ENCODE measurements at regions not wholly inside any gene's neighbourhood (a gene's known extent, or its start where the extent isn't known, plus 50 kb on each side); places are given as distances from the start of the nearest gene placed in this dataset.

DNA sequence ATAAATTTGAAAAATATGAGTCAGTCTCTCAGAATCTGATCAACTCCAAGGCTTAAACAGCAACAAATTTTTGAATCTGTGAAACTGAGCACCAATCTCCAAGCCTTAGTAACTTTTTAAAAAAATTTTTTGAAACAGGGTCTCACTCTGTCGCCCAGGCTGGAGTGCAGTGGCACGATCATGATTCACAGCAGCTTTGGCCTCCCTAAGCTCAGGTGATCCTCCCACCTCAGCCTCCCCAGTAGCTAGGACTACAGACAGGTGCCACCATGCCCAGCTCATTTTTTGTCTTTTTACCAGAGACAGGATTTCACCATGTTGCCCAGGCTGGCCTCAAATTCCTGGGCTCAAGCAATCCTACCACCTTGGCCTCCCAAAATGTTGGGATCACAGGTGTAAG lies 207.9 kb upstream of the TCF21 start:
- Histone ChIP-seq H3K14ac (ENCODE audit: insufficient read length) (peak overlapping the region; percentile 66), H3K23me2 (ENCODE audit: low read depth, low read length) (no peaks in the 10 kb centered on the region), H3K9ac (replicated peaks in 1 of 4; ENCODE audit: extremely low read depth in 1 of 4, low read depth in 3 of 4, low read length in 3 of 4) (0 out of 7 replicates have a peak overlapping the region, but pooled peaks of 1 of the 4 experiments have one; percentile 13), H2AFZ (ENCODE audit: low read length) (peak overlapping the region; percentile 13; the same call in 1 of the 2 replicates), H3K79me2 (ENCODE audit: control insufficient read depth in 1 of 2, insufficient read depth in 2 of 2, low read length in 2 of 2) (no peaks in the 10 kb centered on the region), H3K4me1 (replicated peaks in 1 of 4; ENCODE audit: control insufficient read depth in 3 of 4, insufficient read depth in 4 of 4, low read length in 3 of 4) (peaks cover 5 to 17% (median 15%) of the 10 kb centered on the region in 4 experiments; a peak in 6 of 7 replicates), H4K20me1 (replicated peaks in 1 of 2; ENCODE audit: control insufficient read depth in 1 of 2, insufficient read depth in 2 of 2, low read length in 2 of 2) (no peaks in the 10 kb centered on the region), H3K27ac (ENCODE audit: low read depth, low read length) (peak overlapping the region; percentile 79), H3K4me2 (ENCODE audit: insufficient read depth in 1 of 2, low read depth in 2 of 2, low read length in 2 of 2) (peak overlapping the region; percentile 63), H3K9me3 (ENCODE audit: insufficient read depth in 2 of 2, low read depth in 1 of 2, low read length in 1 of 2) (no peaks in the 10 kb centered on the region), H3K23ac (ENCODE audit: insufficient read length) (no peak overlapping the region), H3K27me3 (replicated peaks in 1 of 4; ENCODE audit: control insufficient read depth in 3 of 4, extremely low read depth in 1 of 4, insufficient read depth in 3 of 4, low read length in 3 of 4) (no peaks in the 10 kb centered on the region), H3K56ac (replicated peaks; ENCODE audit: insufficient read length, low read depth, low read length) (peak overlapping the region; percentile 65), H3K79me1 (ENCODE audit: low read depth, low read length) (no peaks in the 10 kb centered on the region), H3K36me3 (ENCODE audit: control insufficient read depth in 2 of 4, insufficient read depth in 4 of 4, low read length in 3 of 4) (no peaks in the 10 kb centered on the region), H2BK12ac (ENCODE audit: low read depth, low read length) (peak overlapping the region; percentile 98), H4K5ac (ENCODE audit: insufficient read length, low read depth, low read length) (peak overlapping the region; percentile 67), H2BK5ac (ENCODE audit: low read depth, low read length) (peak overlapping the region; percentile 96; the same call in 1 of the 2 replicates), H3K18ac (ENCODE audit: extremely low read depth, low read length) (peak overlapping the region; percentile 92; the same call in 1 of the 2 replicates), H4K8ac (ENCODE audit: extremely low read depth, insufficient read depth, low read length) (no peak overlapping the region), H3K4me3 (ENCODE audit: extremely low read depth in 1 of 4, insufficient read depth in 2 of 4, low read depth in 3 of 4, low read length in 4 of 4) (peak overlapping the region in 1 of 4 experiments; percentile 43; a peak in 1 of 8 replicates), H2BK120ac (replicated peaks; ENCODE audit: low read depth, low read length) (peak overlapping the region; percentile 98), H2AK5ac (ENCODE audit: low read depth, low read length) (peak overlapping the region; percentile 28; the same call in 1 of the 2 replicates), H2BK20ac (ENCODE audit: low read length) (peak overlapping the region; percentile 88), H2BK15ac (ENCODE audit: low read length) (peak overlapping the region; percentile 81; the same call in 1 of the 2 replicates), H3K4ac (replicated peaks; ENCODE audit: insufficient read length, low read depth, low read length) (peak overlapping the region; percentile 81), H4K91ac (replicated peaks; ENCODE audit: insufficient read length, low read length) (peak overlapping the region; percentile 100)
- FAIRE-seq, result no peak
- DNase-seq (ENCODE audit: low read depth in 1 of 2, low spot score in 2 of 2), result no peak
- POLR2A ChIA-PET (ENCODE audit: partially characterized antibody), result no interaction called here
- CTCF ChIA-PET (ENCODE audit: partially characterized antibody), result interaction anchor here (1.0 to 1.6 kb wide), 3 partner anchors 24 to 212 kb away, joined by 3 to 4 read pairs (median 3); no protein-coding TSS in a partner anchor
- 70% methylated on average over 2 of the region's 2 CpGs; no CpG with 5 or more reads in 1 of the 2 experiments for WGBS, 2 experiments (ENCODE audit: extremely low coverage in 1 of 2, insufficient coverage in 1 of 2, insufficient read length in 1 of 2, insufficient replicate concordance in 2 of 2, low coverage in 1 of 2, low lambda C conversion rate in 2 of 2, missing lambda C conversion rate in 1 of 2)
- TF ChIP-seq RBBP5 (IDR thresholded peaks at IDR 0.05; ENCODE audit: borderline replicate concordance, low read depth, low read length) (no peak), SIX5 (IDR thresholded peaks at IDR 0.05; ENCODE audit: low read depth, low read length) (no peak), RXRA (IDR thresholded peaks at IDR 0.05; ENCODE audit: insufficient read depth, low read depth, low read length) (no peak), HDAC2 (IDR thresholded peaks at IDR 0.05; ENCODE audit: borderline replicate concordance in 1 of 2, low read depth in 2 of 2, low read length in 2 of 2) (no peak), SRF (IDR thresholded peaks at IDR 0.05; ENCODE audit: low read depth, low read length) (no peak), KDM1A (IDR thresholded peaks at IDR 0.05; ENCODE audit: borderline replicate concordance, low read length) (peak; percentile 80; the same call in 1 of the 2 replicates), BACH1 (IDR thresholded peaks at IDR 0.05; ENCODE audit: low read length) (no peak), POLR2A (IDR thresholded peaks at IDR 0.05; ENCODE audit: control extremely low read depth in 1 of 2, low read depth in 2 of 2, low read length in 2 of 2) (no peak)

All from H1 (cell line).